Esophagus squamous epithelium (tissue), 5 donors: ENCODE measurements at regions not wholly inside any gene's neighbourhood (a gene's known extent, or its start where the extent isn't known, plus 50 kb on each side); places are given as distances from the start of the nearest gene placed in this dataset.

Source experiments
- DNase-seq: peaks from one replicate; lab custom pipeline; 2025; lab: John Stamatoyannopoulos, UW
- H3K27ac ChIP-seq, 4 donors: fragments of 200-600 bp; sonication (generic); one replicate each; pipeline ENCODE4 v1.5.1; 2016 to 2019; ENCODE audit warnings: mild to moderate bottlenecking in 1 of 4
- H3K27me3 ChIP-seq, 4 donors: fragments of 200-600 bp; sonication (generic); 1 replicate in 3 of 4; 2 replicates in 1 of 4; pipeline versions ENCODE4 v1.5.1 to v1.6.0; 2017 to 2021; ENCODE audit warnings: antibody characterized with exemption in 1 of 4
- H3K36me3 ChIP-seq, 3 donors: fragments of 200-600 bp; sonication (generic); one replicate each; pipeline ENCODE4 v1.5.1; 2016 to 2019
- H3K4me1 ChIP-seq, 3 donors: fragments of 200-600 bp; sonication (generic); one replicate each; pipeline ENCODE4 v1.5.1; 2017 to 2019
- H3K4me3 ChIP-seq, 4 donors: fragments of 200-600 bp; sonication (generic); 1 replicate in 3 of 4; 2 replicates in 1 of 4; pipeline ENCODE4 v1.5.1; 2016 to 2019; ENCODE audit warnings: mild to moderate bottlenecking in 2 of 4, moderate library complexity in 1 of 4
- H3K9me3 ChIP-seq, 3 donors: fragments of 200-600 bp; sonication (generic); one replicate each; pipeline ENCODE4 v1.5.1; 2016 to 2019
- POLR2A ChIP-seq, 4 donors: fragments of 450-650 bp; IDR thresholded peaks; one replicate each; pipeline ENCODE4 v1.6.1; 2017; ENCODE audit warnings: antibody characterized with exemption in 4 of 4, mild to moderate bottlenecking in 4 of 4, moderate library complexity in 3 of 4
- WGBS, 2 donors: methylation state at CpG; one replicate each; pipeline ENCODE4 v1.1.5; 2018; 5-methylcytosine and 5-hydroxymethylcytosine counted together
- intact Hi-C: fragments of 100-400 bp; cut with DNase I; formaldehyde crosslinking; loops from one replicate; pipeline ENCODE4 v1.15.0; 2022
- TF ChIP-seq, protein P1 (sequence below), 6 experiments: fragments of 450-650 bp in 4 of 6; fragments of 200-600 bp in 2 of 6; sonication (generic) in 2 of 6; IDR thresholded peaks; one replicate each; pipeline ENCODE4 v1.5.1; 2016 to 2019; ENCODE audit warnings: antibody characterized with exemption in 6 of 6, mild to moderate bottlenecking in 4 of 6, moderate library complexity in 4 of 6
- donor health status: DM: yes; HTN: yes; CAD: no.

DNA sequence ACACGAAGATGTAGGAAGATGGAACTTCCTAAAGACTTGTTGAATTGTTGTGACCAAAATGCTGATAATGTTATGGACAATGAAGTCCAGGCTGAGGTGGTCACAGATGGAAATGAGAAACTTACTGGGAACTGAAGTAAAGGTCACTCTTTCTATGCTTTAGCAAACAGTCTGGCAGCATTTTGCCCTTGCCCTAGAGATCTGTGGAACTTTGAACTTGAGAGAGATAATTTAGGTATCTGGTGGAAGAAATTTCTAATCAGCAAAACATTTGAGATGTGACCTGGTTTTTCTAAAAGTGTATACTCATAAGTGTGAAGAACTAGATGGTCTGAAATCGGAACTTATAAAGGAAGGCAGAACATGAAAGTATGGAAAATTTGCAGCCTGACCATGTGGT lies 1785.9 kb downstream of the PCDH7 start:
- Histone ChIP-seq H3K27ac (no peak overlapping the region), H3K36me3 (no peaks in the 10 kb centered on the region), H3K4me1 (no peaks in the 10 kb centered on the region), H3K9me3 (no peaks in the 10 kb centered on the region), H3K4me3 (no peak overlapping the region), H3K27me3 (no peaks in the 10 kb centered on the region)
- TF ChIP-seq, protein P1, sequence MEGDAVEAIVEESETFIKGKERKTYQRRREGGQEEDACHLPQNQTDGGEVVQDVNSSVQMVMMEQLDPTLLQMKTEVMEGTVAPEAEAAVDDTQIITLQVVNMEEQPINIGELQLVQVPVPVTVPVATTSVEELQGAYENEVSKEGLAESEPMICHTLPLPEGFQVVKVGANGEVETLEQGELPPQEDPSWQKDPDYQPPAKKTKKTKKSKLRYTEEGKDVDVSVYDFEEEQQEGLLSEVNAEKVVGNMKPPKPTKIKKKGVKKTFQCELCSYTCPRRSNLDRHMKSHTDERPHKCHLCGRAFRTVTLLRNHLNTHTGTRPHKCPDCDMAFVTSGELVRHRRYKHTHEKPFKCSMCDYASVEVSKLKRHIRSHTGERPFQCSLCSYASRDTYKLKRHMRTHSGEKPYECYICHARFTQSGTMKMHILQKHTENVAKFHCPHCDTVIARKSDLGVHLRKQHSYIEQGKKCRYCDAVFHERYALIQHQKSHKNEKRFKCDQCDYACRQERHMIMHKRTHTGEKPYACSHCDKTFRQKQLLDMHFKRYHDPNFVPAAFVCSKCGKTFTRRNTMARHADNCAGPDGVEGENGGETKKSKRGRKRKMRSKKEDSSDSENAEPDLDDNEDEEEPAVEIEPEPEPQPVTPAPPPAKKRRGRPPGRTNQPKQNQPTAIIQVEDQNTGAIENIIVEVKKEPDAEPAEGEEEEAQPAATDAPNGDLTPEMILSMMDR (IDR thresholded peaks at IDR 0.05) = no peak
- TF ChIP-seq POLR2A (IDR thresholded peaks at IDR 0.05) = no peak
- intact Hi-C loops = no loop called here
- 74 to 76% methylated on average over 2 of the region's 2 CpGs for WGBS, 2 donors
- DNase-seq = no peak

DNA sequence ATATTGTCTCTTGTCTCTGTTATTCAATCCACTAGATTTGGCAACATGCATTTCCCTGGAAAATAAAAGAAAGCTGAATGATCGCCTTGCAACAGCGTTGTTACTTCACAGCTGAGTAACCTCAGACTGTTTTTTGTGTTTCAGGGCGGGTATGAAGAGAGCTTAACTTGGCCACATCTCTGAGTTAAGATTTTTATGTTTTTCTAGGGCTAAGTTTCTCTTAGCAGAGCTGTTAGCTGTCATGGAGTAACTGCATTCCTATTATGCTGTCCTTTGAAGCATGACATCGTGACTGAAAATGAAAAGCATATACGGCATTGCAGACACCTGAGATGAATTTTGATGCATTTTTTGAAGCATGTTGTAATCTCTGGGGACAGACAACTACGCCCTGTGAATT lies 1798.9 kb downstream of the PCDH7 start:
- Histone ChIP-seq H3K36me3 (no peaks in the 10 kb centered on the region), H3K27me3 (no peaks in the 10 kb centered on the region), H3K27ac (no peak overlapping the region), H3K9me3 (peaks cover 0 to 3% (median 0%) of the 10 kb centered on the region in 3 donors), H3K4me3 (no peak overlapping the region), H3K4me1 (no peaks in the 10 kb centered on the region)
- TF ChIP-seq, protein P1 (IDR thresholded peaks at IDR 0.05) = no peak
- no peak for TF ChIP-seq POLR2A (IDR thresholded peaks at IDR 0.05)
- 26 to 36% methylated on average over 6 of the region's 6 CpGs for WGBS, 2 donors
- intact Hi-C loops = no loop called here
- no peak for DNase-seq

DNA sequence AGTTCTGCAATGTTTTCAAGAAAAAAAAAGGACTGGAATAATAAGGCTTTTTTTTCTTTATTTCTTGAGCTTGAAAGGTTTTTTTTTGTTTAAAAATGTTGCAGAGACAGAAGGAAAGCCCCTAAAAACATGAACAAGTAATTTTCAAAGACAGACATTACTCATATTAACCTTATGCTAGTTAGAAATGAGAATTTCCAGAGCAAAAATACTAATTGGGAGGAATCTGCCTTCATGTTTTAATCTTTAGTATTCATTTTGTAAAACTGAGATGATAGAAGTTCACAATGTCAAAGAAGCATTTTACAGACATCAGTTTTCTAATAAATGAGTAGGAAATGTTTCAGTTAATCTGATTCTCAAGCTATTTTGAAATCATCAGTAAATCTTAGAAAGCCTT lies 1805.3 kb downstream of the PCDH7 start:
- Histone ChIP-seq H3K4me1 (no peaks in the 10 kb centered on the region), H3K27ac (no peak overlapping the region), H3K9me3 (peaks cover 0 to 4% (median 0%) of the 10 kb centered on the region in 3 donors), H3K27me3 (no peaks in the 10 kb centered on the region), H3K36me3 (no peaks in the 10 kb centered on the region), H3K4me3 (no peak overlapping the region)
- no peak for TF ChIP-seq POLR2A (IDR thresholded peaks at IDR 0.05)
- TF ChIP-seq, protein P1 (IDR thresholded peaks at IDR 0.05) = no peak
- intact Hi-C loops = no loop called here
- DNase-seq = no peak

GRCh38 chr4:32544846-32545245 lies 1824.7 kb downstream of the PCDH7 start:
- Histone ChIP-seq H3K27ac (no peak overlapping the region), H3K27me3 (no peaks in the 10 kb centered on the region), H3K36me3 (no peaks in the 10 kb centered on the region), H3K9me3 (no peaks in the 10 kb centered on the region), H3K4me3 (no peak overlapping the region), H3K4me1 (no peaks in the 10 kb centered on the region)
- TF ChIP-seq, protein P1 (IDR thresholded peaks at IDR 0.05) = no peak
- no peak for TF ChIP-seq POLR2A (IDR thresholded peaks at IDR 0.05)
- intact Hi-C loops = no loop called here
- DNase-seq = no peak
- 80 to 81% methylated on average over 3 of the region's 3 CpGs for WGBS, 2 donors

DNA sequence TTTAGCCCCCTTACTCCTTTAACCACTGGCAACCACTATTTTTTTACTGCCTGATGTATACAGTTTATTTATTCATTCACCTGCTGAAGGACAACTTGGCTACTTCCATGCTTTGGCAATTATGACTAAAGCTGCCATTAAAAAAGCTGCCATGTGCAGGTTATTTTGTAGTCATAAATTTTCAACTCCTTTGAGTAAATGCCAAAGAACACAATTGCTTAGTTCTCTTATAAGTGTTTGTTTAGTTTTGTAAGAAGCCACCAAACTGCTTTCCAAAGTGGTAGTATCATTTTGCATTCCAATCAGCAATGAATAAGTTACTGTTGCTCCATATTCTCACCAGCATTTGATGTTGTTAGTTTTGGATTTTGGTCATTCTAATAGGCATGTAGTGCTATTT lies 1831.8 kb downstream of the PCDH7 start:
- no peaks in the 10 kb centered on the region for H3K9me3 ChIP-seq
- H3K27ac ChIP-seq = no peak overlapping the region
- intact Hi-C loops = no loop called here
- TF ChIP-seq, protein P1 (IDR thresholded peaks at IDR 0.05) = no peak
- TF ChIP-seq POLR2A (IDR thresholded peaks at IDR 0.05) = no peak
- no peak overlapping the region for H3K4me3 ChIP-seq
- no peaks in the 10 kb centered on the region for H3K27me3 ChIP-seq
- DNase-seq = no peak
- no peaks in the 10 kb centered on the region for H3K36me3 ChIP-seq
- H3K4me1 ChIP-seq = no peaks in the 10 kb centered on the region
